ENCODE measurements at regions not wholly inside any gene's neighbourhood (a gene's known extent, or its start where the extent isn't known, plus 50 kb on each side); places are given as distances from the start of the nearest gene placed in this dataset.

- TF ChIP-seq, protein P1, sequence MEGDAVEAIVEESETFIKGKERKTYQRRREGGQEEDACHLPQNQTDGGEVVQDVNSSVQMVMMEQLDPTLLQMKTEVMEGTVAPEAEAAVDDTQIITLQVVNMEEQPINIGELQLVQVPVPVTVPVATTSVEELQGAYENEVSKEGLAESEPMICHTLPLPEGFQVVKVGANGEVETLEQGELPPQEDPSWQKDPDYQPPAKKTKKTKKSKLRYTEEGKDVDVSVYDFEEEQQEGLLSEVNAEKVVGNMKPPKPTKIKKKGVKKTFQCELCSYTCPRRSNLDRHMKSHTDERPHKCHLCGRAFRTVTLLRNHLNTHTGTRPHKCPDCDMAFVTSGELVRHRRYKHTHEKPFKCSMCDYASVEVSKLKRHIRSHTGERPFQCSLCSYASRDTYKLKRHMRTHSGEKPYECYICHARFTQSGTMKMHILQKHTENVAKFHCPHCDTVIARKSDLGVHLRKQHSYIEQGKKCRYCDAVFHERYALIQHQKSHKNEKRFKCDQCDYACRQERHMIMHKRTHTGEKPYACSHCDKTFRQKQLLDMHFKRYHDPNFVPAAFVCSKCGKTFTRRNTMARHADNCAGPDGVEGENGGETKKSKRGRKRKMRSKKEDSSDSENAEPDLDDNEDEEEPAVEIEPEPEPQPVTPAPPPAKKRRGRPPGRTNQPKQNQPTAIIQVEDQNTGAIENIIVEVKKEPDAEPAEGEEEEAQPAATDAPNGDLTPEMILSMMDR (conservative IDR thresholded peaks at IDR 0.05 in 1 of 2, IDR thresholded peaks at IDR 0.05 in 1 of 2; ENCODE audit: low read depth in 1 of 2, low read length in 2 of 2): no peak
- TF ChIP-seq EZH2 (IDR thresholded peaks at IDR 0.05; ENCODE audit: low read length, missing control alignments): no peak
Measured at GRCh38 chr14:53448682-53449081, 295.6 kb upstream of the DDHD1 start.

Measured in fibroblast of lung (primary cell).